NCI-H748 (cell line): ENCODE measurements at regions not wholly inside any gene's neighbourhood (a gene's known extent, or its start where the extent isn't known, plus 50 kb on each side); places are given as distances from the start of the nearest gene placed in this dataset.

Source experiments
- DNase-seq: peaks from one replicate; lab custom pipeline; 2025; ENCODE audit not compliant: unreplicated experiment; lab: John Stamatoyannopoulos, UW

GRCh38 chr7:49718760-49719159 lies 54.7 kb upstream of the VWC2 start:
- no peak for DNase-seq

- DNase-seq = no peak
Measured at GRCh38 chr7:49721441-49721840, 52.0 kb upstream of the VWC2 start.
